HepG2 (cell line): ENCODE measurements at regions not wholly inside any gene's neighbourhood (a gene's known extent, or its start where the extent isn't known, plus 50 kb on each side); places are given as distances from the start of the nearest gene placed in this dataset.

Source experiments
- CBFB ChIP-seq: sonication (generic); formaldehyde crosslinking; IDR thresholded peaks from 2 replicates; pipeline ENCODE4 v1.4.0; 2020; ENCODE audit warnings: missing genetic modification reagents
- GABPB1 ChIP-seq: IDR thresholded peaks from 2 replicates; pipeline ENCODE4 v1.6.1; 2016; ENCODE audit warnings: mild to moderate bottlenecking, missing genetic modification reagents, moderate library complexity, missing compliant biosample characterization
- HMG20B ChIP-seq: conservative IDR thresholded peaks from 2 replicates; pipeline ENCODE4 v1.6.1; 2016; ENCODE audit warnings: missing genetic modification reagents, missing compliant biosample characterization
- HNRNPLL ChIP-seq: fragments of 200-400 bp; formaldehyde crosslinking; IDR thresholded peaks from 2 replicates; pipeline ENCODE4 v1.6.1; 2017; ENCODE audit warnings: mild to moderate bottlenecking, low read depth, low read length; ENCODE audit not compliant: poor library complexity, severe bottlenecking
- KDM2A ChIP-seq: sonication (generic); formaldehyde crosslinking; IDR thresholded peaks from 2 replicates; pipeline ENCODE4 v1.4.0; 2020; ENCODE audit warnings: low read depth, missing genetic modification reagents, borderline replicate concordance
- SMC3 ChIP-seq: IDR thresholded peaks from 2 replicates; pipeline ENCODE4 v1.6.1; 2011; ENCODE audit warnings: low read length, improper control_type of control experiment
- STAG1 ChIP-seq: sonication (generic); formaldehyde crosslinking; IDR thresholded peaks from 2 replicates; pipeline ENCODE4 v1.4.0; 2020; ENCODE audit warnings: missing genetic modification reagents
- THYN1 ChIP-seq: sonication (generic); formaldehyde crosslinking; IDR thresholded peaks from 2 replicates; pipeline ENCODE4 v1.8.1; 2023; ENCODE audit warnings: low read depth, mild to moderate bottlenecking, moderate library complexity, missing genetic modification reagents, borderline replicate concordance
- TSC22D2 ChIP-seq: sonication (generic); formaldehyde crosslinking; IDR thresholded peaks from 2 replicates; pipeline ENCODE4 v1.5.1; 2020; ENCODE audit warnings: missing genetic modification reagents, mild to moderate bottlenecking, borderline replicate concordance
- XRCC5 ChIP-seq: fragments of 200-400 bp; formaldehyde crosslinking; optimal IDR thresholded peaks from 2 replicates; pipeline ENCODE3; 2017; ENCODE audit warnings: mild to moderate bottlenecking, low read length
- ZNF768 ChIP-seq: sonication (generic); formaldehyde crosslinking; IDR thresholded peaks from 2 replicates; pipeline ENCODE4 v1.4.0; 2020; ENCODE audit warnings: missing genetic modification reagents
- ZNF788 ChIP-seq: sonication (generic); formaldehyde crosslinking; IDR thresholded peaks from 2 replicates; pipeline ENCODE4 v1.5.0; 2020; ENCODE audit warnings: mild to moderate bottlenecking, missing genetic modification reagents, borderline replicate concordance
- TF ChIP-seq, protein P1 (sequence below): IDR thresholded peaks from 2 replicates; pipeline ENCODE4 v1.6.1; 2012; ENCODE audit warnings: low read depth, low read length, improper control_type of control experiment
- TF ChIP-seq, protein P2 (sequence below): sonication (generic); formaldehyde crosslinking; IDR thresholded peaks from 2 replicates; pipeline ENCODE4 v1.5.0; 2020; ENCODE audit warnings: mild to moderate bottlenecking, missing genetic modification reagents, moderate library complexity
- TF ChIP-seq, protein P3 (sequence below): sonication (generic); formaldehyde crosslinking; conservative IDR thresholded peaks from 2 replicates; pipeline ENCODE4 v1.8.0; 2022; ENCODE audit warnings: mild to moderate bottlenecking, moderate library complexity, missing genetic modification reagents
- TF ChIP-seq, protein P4 (sequence below): sonication (generic); formaldehyde crosslinking; IDR thresholded peaks from 2 replicates; pipeline ENCODE4 v1.5.1; 2020; ENCODE audit warnings: mild to moderate bottlenecking, moderate library complexity, missing genetic modification reagents
- TF ChIP-seq, protein P5 (sequence below): sonication (generic); formaldehyde crosslinking; IDR thresholded peaks from 2 replicates; pipeline ENCODE4 v1.5.1; 2020; ENCODE audit warnings: mild to moderate bottlenecking, missing genetic modification reagents, moderate library complexity

DNA sequence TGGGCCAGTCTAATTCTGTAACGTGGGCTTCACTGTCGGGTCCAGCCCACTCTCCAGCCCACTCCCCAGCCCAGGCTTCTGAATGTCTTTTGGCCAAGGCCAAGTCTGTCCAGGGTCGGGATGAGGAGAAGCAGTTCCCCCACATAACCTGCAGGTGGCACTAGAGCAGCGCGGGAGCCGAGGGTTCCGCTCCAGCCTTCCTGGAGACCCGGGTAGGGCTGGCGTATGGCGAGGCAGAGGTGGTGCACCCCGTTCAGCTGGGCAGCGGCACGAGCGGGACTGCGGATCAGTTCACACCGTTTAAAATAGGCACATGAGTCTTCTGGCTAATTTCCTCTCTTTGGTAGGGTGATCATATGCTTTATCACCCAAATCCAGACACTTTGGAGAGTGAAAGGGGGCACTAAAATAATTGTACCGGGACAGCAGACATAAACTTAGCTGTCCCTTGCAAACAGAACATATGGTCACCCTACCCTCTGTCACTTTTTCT, 185.9 kb downstream of the MSX2 start (continued):
- TF ChIP-seq, protein P1, sequence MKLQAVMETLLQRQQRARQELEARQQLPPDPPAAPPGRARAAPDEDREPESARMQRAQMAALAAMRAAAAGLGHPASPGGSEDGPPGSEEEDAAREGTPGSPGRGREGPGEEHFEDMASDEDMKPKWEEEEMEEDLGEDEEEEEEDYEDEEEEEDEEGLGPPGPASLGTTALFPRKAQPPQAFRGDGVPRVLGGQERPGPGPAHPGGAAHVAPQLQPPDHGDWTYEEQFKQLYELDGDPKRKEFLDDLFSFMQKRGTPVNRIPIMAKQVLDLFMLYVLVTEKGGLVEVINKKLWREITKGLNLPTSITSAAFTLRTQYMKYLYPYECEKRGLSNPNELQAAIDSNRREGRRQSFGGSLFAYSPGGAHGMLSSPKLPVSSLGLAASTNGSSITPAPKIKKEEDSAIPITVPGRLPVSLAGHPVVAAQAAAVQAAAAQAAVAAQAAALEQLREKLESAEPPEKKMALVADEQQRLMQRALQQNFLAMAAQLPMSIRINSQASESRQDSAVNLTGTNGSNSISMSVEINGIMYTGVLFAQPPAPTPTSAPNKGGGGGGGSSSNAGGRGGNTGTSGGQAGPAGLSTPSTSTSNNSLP, result no peak
- TF ChIP-seq XRCC5 (peak; percentile 50), HNRNPLL (no peak), ZNF788 (CRISPR knock-in tag) (peak; percentile 29; the same call in 1 of the 2 replicates), SMC3 (peak; percentile 55), KDM2A (CRISPR knock-in tag) (peak; percentile 73; the same call in 1 of the 2 replicates), STAG1 (peak; percentile 84), GABPB1 (CRISPR knock-in tag) (peak; percentile 45), CBFB (CRISPR knock-in tag) (no peak), HMG20B (no peak), ZNF768 (CRISPR knock-in tag) (0 out of 2 replicates have a peak, but pooled peaks have one; percentile 15), TSC22D2 (CRISPR knock-in tag) (no peak), THYN1 (CRISPR knock-in tag) (no peak)
- TF ChIP-seq, protein P2, sequence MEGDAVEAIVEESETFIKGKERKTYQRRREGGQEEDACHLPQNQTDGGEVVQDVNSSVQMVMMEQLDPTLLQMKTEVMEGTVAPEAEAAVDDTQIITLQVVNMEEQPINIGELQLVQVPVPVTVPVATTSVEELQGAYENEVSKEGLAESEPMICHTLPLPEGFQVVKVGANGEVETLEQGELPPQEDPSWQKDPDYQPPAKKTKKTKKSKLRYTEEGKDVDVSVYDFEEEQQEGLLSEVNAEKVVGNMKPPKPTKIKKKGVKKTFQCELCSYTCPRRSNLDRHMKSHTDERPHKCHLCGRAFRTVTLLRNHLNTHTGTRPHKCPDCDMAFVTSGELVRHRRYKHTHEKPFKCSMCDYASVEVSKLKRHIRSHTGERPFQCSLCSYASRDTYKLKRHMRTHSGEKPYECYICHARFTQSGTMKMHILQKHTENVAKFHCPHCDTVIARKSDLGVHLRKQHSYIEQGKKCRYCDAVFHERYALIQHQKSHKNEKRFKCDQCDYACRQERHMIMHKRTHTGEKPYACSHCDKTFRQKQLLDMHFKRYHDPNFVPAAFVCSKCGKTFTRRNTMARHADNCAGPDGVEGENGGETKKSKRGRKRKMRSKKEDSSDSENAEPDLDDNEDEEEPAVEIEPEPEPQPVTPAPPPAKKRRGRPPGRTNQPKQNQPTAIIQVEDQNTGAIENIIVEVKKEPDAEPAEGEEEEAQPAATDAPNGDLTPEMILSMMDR (CRISPR knock-in tag), result peak; percentile 94
- TF ChIP-seq, protein P3, sequence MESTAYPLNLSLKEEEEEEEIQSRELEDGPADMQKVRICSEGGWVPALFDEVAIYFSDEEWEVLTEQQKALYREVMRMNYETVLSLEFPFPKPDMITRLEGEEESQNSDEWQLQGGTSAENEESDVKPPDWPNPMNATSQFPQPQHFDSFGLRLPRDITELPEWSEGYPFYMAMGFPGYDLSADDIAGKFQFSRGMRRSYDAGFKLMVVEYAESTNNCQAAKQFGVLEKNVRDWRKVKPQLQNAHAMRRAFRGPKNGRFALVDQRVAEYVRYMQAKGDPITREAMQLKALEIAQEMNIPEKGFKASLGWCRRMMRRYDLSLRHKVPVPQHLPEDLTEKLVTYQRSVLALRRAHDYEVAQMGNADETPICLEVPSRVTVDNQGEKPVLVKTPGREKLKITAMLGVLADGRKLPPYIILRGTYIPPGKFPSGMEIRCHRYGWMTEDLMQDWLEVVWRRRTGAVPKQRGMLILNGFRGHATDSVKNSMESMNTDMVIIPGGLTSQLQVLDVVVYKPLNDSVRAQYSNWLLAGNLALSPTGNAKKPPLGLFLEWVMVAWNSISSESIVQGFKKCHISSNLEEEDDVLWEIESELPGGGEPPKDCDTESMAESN (CRISPR knock-in tag), result no peak
- TF ChIP-seq, protein P4, sequence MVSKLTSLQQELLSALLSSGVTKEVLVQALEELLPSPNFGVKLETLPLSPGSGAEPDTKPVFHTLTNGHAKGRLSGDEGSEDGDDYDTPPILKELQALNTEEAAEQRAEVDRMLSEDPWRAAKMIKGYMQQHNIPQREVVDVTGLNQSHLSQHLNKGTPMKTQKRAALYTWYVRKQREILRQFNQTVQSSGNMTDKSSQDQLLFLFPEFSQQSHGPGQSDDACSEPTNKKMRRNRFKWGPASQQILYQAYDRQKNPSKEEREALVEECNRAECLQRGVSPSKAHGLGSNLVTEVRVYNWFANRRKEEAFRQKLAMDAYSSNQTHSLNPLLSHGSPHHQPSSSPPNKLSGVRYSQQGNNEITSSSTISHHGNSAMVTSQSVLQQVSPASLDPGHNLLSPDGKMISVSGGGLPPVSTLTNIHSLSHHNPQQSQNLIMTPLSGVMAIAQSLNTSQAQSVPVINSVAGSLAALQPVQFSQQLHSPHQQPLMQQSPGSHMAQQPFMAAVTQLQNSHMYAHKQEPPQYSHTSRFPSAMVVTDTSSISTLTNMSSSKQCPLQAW (CRISPR knock-in tag), result peak; percentile 72
- TF ChIP-seq, protein P5, sequence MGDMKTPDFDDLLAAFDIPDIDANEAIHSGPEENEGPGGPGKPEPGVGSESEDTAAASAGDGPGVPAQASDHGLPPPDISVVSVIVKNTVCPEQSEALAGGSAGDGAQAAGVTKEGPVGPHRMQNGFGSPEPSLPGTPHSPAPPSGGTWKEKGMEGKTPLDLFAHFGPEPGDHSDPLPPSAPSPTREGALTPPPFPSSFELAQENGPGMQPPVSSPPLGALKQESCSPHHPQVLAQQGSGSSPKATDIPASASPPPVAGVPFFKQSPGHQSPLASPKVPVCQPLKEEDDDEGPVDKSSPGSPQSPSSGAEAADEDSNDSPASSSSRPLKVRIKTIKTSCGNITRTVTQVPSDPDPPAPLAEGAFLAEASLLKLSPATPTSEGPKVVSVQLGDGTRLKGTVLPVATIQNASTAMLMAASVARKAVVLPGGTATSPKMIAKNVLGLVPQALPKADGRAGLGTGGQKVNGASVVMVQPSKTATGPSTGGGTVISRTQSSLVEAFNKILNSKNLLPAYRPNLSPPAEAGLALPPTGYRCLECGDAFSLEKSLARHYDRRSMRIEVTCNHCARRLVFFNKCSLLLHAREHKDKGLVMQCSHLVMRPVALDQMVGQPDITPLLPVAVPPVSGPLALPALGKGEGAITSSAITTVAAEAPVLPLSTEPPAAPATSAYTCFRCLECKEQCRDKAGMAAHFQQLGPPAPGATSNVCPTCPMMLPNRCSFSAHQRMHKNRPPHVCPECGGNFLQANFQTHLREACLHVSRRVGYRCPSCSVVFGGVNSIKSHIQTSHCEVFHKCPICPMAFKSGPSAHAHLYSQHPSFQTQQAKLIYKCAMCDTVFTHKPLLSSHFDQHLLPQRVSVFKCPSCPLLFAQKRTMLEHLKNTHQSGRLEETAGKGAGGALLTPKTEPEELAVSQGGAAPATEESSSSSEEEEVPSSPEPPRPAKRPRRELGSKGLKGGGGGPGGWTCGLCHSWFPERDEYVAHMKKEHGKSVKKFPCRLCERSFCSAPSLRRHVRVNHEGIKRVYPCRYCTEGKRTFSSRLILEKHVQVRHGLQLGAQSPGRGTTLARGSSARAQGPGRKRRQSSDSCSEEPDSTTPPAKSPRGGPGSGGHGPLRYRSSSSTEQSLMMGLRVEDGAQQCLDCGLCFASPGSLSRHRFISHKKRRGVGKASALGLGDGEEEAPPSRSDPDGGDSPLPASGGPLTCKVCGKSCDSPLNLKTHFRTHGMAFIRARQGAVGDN (CRISPR knock-in tag), result peak; percentile 24; the same call in 1 of the 2 replicates
